Kidney (tissue), 13 donors: ENCODE measurements at regions not wholly inside any gene's neighbourhood (a gene's known extent, or its start where the extent isn't known, plus 50 kb on each side); places are given as distances from the start of the nearest gene placed in this dataset.
"Not testable (repeated sequence)": the region's sequence is repeated elsewhere in the genome, so short reads cannot be mapped to it uniquely, and the experiment has no call there.

Source experiments
- DNase-seq, 5 donors: peaks; one replicate each; pipeline ENCODE4 v3.0.0-alpha.2; 2013 to 2020
- FAIRE-seq: peaks from 2 replicates; lab custom pipeline; 2012; peaks lifted over from hg19 to GRCh38; lab: Jason Lieb, UNC
- H3K27ac ChIP-seq, 2 donors: one replicate each; pipeline ENCODE4 v1.7.0; 2013; ENCODE audit warnings: low read depth in 2 of 2, low read length in 2 of 2, inconsistent platforms in 1 of 2
- H3K27me3 ChIP-seq: one replicate; pipeline ENCODE4 v1.7.1; 2013; ENCODE audit warnings: low read length, inconsistent platforms; ENCODE audit not compliant: control insufficient read depth, insufficient read depth
- H3K36me3 ChIP-seq, 3 donors: one replicate each; pipeline versions ENCODE4 v1.7.0 to v1.7.1; 2013; ENCODE audit warnings: low read length in 3 of 3, control low read depth in 1 of 3, inconsistent platforms in 1 of 3; ENCODE audit not compliant: insufficient read depth in 3 of 3, control insufficient read depth in 2 of 3
- H3K4me1 ChIP-seq, 3 donors: one replicate each; pipeline versions ENCODE4 v1.7.0 to v1.7.1; 2013; ENCODE audit warnings: low read length in 3 of 3, inconsistent platforms in 1 of 3, low read depth in 1 of 3; ENCODE audit not compliant: control insufficient read depth in 2 of 3, insufficient read depth in 2 of 3
- H3K4me3 ChIP-seq, 3 donors: one replicate each; pipeline versions ENCODE4 v1.7.0 to v1.8.1; 2013; ENCODE audit warnings: low read length in 3 of 3, control low read depth in 1 of 3, inconsistent platforms in 1 of 3
- H3K9ac ChIP-seq, 3 donors: one replicate each; pipeline versions ENCODE4 v1.7.0 to v1.7.1; 2013; ENCODE audit warnings: low read length in 3 of 3, control low read depth in 1 of 3, inconsistent platforms in 1 of 3
- H3K9me3 ChIP-seq, 3 donors: one replicate each; pipeline versions ENCODE4 v1.7.0 to v1.7.1; 2013; ENCODE audit warnings: low read length in 3 of 3, control low read depth in 1 of 3, inconsistent platforms in 1 of 3; ENCODE audit not compliant: control insufficient read depth in 2 of 3, insufficient read depth in 1 of 3
- CTCF ChIP-seq: IDR thresholded peaks from 3 replicates; pipeline ENCODE4 v1.5.1; 2012; ENCODE audit warnings: mild to moderate bottlenecking, moderate library complexity, borderline replicate concordance; ENCODE audit not compliant: insufficient read depth; ENCODE audit errors: extremely low read depth
- intact Hi-C: fragments of 100-400 bp; cut with DNase I; formaldehyde crosslinking; loops from one replicate; pipeline ENCODE4 v1.11.1; 2022
- donor health status: control.
- donor health status: control.
- donor health status: control.
- donor health status: control.
- donor health status: control.
- donor health status: DM: yes; HTN: yes; CAD: no.
- donor health status: Normal renal cell carcinoma (clear cell type).

GRCh38 chr6:125380474-125380873 is 78.7 kb upstream of the HDDC2 start:
- no peak for DNase-seq
- H3K9ac ChIP-seq: no peak overlapping the region
- FAIRE-seq: no peak
- TF ChIP-seq CTCF: no peak
- H3K36me3 ChIP-seq: no peaks in the 10 kb centered on the region
- no peak overlapping the region for H3K4me3 ChIP-seq
- no peaks in the 10 kb centered on the region for H3K9me3 ChIP-seq
- intact Hi-C loops: no loop called here
- no peaks in the 10 kb centered on the region for H3K4me1 ChIP-seq
- no peaks in the 10 kb centered on the region for H3K27me3 ChIP-seq
- H3K27ac ChIP-seq: no peak overlapping the region

GRCh38 chr6:125386337-125386736 is 84.6 kb upstream of the HDDC2 start:
- DNase-seq, FAIRE-seq, H3K27me3 ChIP-seq, H3K27ac ChIP-seq, H3K9ac ChIP-seq, intact Hi-C loops, H3K9me3 ChIP-seq, H3K4me3 ChIP-seq, H3K4me1 ChIP-seq, H3K36me3 ChIP-seq: not testable (repeated sequence)

- Histone ChIP-seq H3K36me3 (no peaks in the 10 kb centered on the region), H3K27me3 (no peaks in the 10 kb centered on the region), H3K9ac (no peak overlapping the region), H3K4me3 (no peak overlapping the region), H3K9me3 (no peaks in the 10 kb centered on the region), H3K27ac (no peak overlapping the region), H3K4me1 (no peaks in the 10 kb centered on the region)
- FAIRE-seq: no peak
- DNase-seq: no peak
- TF ChIP-seq CTCF: no peak
- intact Hi-C loops: no loop called here
Observed at GRCh38 chr6:125392682-125393081, 90.9 kb upstream of the HDDC2 start.

GRCh38 chr6:125393449-125393858 is 91.7 kb upstream of the HDDC2 start:
- H3K9ac ChIP-seq: no peak overlapping the region
- no peaks in the 10 kb centered on the region for H3K4me1 ChIP-seq
- H3K36me3 ChIP-seq: no peaks in the 10 kb centered on the region
- H3K4me3 ChIP-seq: no peak overlapping the region
- no peak overlapping the region for H3K27ac ChIP-seq
- H3K27me3 ChIP-seq: no peaks in the 10 kb centered on the region
- DNase-seq (no peak), FAIRE-seq (no peak)
- intact Hi-C loops: no loop called here
- TF ChIP-seq CTCF: no peak
- H3K9me3 ChIP-seq: no peaks in the 10 kb centered on the region
